Ovary (tissue), 3 donors: ENCODE measurements at regions not wholly inside any gene's neighbourhood (a gene's known extent, or its start where the extent isn't known, plus 50 kb on each side); places are given as distances from the start of the nearest gene placed in this dataset.

Experiments
- CTCF ChIP-seq, 3 donors: fragments of 450-650 bp in 2 of 3; fragments of 200-600 bp in 1 of 3; IDR thresholded peaks; one replicate each; pipeline versions ENCODE4 v1.5.1 to v1.8.0; 2016 to 2022; ENCODE audit warnings: antibody characterized with exemption in 3 of 3, mild to moderate bottlenecking in 1 of 3
- POLR2A ChIP-seq: fragments of 450-650 bp; IDR thresholded peaks from one replicate; pipeline ENCODE4 v1.6.1; 2017; ENCODE audit warnings: antibody characterized with exemption, mild to moderate bottlenecking, moderate library complexity
- donor health status: DM: no; HTN: no; CAD: no.

GRCh38 chr6:81130969-81131368, 621.5 kb downstream of the TENT5A start:
- TF ChIP-seq CTCF (IDR thresholded peaks at IDR 0.05) = no peak
- no peak for TF ChIP-seq POLR2A
